ENCODE measurements at regions not wholly inside any gene's neighbourhood (a gene's known extent, or its start where the extent isn't known, plus 50 kb on each side); places are given as distances from the start of the nearest gene placed in this dataset.

GRCh38 chr9:108382310-108382709 is 473.5 kb downstream of the ACTL7B start:
- Histone ChIP-seq H3K4me3 (no peak overlapping the region), H3K27ac (no peak overlapping the region), H3K4me1 (no peaks in the 10 kb centered on the region), H3K9me3 (no peaks in the 10 kb centered on the region), H3K36me3 (no peaks in the 10 kb centered on the region), H3K27me3 (no peaks in the 10 kb centered on the region)
- 84 to 87% methylated on average over 6 of the region's 6 CpGs for WGBS, 2 donors
- no peak for DNase-seq
- intact Hi-C loops (cut with DNase I), result no loop called here
- TF ChIP-seq POLR2A (IDR thresholded peaks at IDR 0.05) (no peak), EP300 (IDR thresholded peaks at IDR 0.05) (no peak), POLR2AphosphoS5 (IDR thresholded peaks at IDR 0.05) (no peak), CTCF (IDR thresholded peaks at IDR 0.05) (no peak)

GRCh38 chr9:108377881-108378280 is 477.9 kb downstream of the ACTL7B start:
- TF ChIP-seq CTCF (IDR thresholded peaks at IDR 0.05), result no peak
- no peak for TF ChIP-seq POLR2A (IDR thresholded peaks at IDR 0.05)
- no peak for TF ChIP-seq POLR2AphosphoS5 (IDR thresholded peaks at IDR 0.05)
- TF ChIP-seq EP300 (IDR thresholded peaks at IDR 0.05), result no peak
- H3K36me3 ChIP-seq, result no peaks in the 10 kb centered on the region
- H3K4me3 ChIP-seq, result no peak overlapping the region
- H3K27ac ChIP-seq, result no peak overlapping the region
- no peak for DNase-seq
- intact Hi-C loops (cut with DNase I), result no loop called here
- H3K9me3 ChIP-seq, result no peaks in the 10 kb centered on the region
- 96 to 97% methylated on average over 2 of the region's 2 CpGs for WGBS, 2 donors
- no peaks in the 10 kb centered on the region for H3K4me1 ChIP-seq
- H3K27me3 ChIP-seq, result no peaks in the 10 kb centered on the region

DNA sequence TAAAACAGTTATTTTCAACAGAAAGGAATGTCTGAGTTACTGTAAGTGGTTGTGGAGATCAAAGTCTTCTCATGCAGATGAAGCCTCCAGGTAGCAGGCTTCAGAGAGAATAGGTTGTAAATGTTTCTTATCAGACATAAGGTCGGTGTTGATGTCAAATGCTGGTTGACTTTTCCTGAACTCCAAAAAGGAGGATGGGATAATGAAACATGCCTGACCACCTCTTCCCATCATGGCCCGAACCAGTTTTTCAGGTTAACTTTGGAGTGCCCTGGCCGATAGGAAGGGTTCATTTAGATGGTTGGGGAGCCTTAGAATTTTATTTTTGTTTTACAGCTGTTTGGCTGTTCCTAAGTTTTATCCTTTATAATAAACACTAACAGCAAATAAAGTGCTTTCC is 478.4 kb downstream of the ACTL7B start:
- no peak overlapping the region for H3K4me3 ChIP-seq
- H3K27ac ChIP-seq, result no peak overlapping the region
- H3K9me3 ChIP-seq, result peaks cover 0 to 5% (median 0%) of the 10 kb centered on the region in 4 donors
- 26 to 64% methylated on average over 3 of the region's 3 CpGs for WGBS, 2 donors
- DNase-seq, result no peak
- H3K27me3 ChIP-seq, result no peaks in the 10 kb centered on the region
- intact Hi-C loops (cut with DNase I), result no loop called here
- no peaks in the 10 kb centered on the region for H3K4me1 ChIP-seq
- no peak for TF ChIP-seq EP300 (IDR thresholded peaks at IDR 0.05)
- TF ChIP-seq POLR2AphosphoS5 (IDR thresholded peaks at IDR 0.05), result no peak
- no peak for TF ChIP-seq CTCF (IDR thresholded peaks at IDR 0.05)
- no peak for TF ChIP-seq POLR2A (IDR thresholded peaks at IDR 0.05)
- no peaks in the 10 kb centered on the region for H3K36me3 ChIP-seq

DNA sequence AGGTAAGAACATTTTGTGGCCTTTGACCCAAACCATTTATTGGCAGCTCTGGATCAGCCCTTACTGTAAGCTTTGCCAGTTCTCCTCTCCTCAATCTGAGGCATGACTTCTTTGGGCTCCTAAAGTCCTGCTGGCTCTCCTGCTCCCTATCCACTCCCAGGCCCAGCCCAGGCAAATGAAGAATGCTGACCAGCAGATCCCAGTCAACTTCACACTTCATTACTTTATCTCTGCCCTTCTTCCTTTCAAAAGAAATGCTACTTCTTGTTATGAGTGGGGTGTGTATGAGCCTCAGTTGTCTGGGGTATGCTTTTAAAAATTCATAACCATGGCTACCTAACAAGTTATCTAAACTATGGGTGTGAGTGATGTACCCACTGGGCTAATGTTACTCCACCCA is 479.6 kb downstream of the ACTL7B start:
- Histone ChIP-seq H3K27ac (no peak overlapping the region), H3K4me3 (no peak overlapping the region), H3K4me1 (no peaks in the 10 kb centered on the region), H3K36me3 (no peaks in the 10 kb centered on the region), H3K27me3 (no peaks in the 10 kb centered on the region), H3K9me3 (peaks cover 0 to 5% (median 0%) of the 10 kb centered on the region in 4 donors)
- DNase-seq, result no peak
- TF ChIP-seq EP300 (IDR thresholded peaks at IDR 0.05) (no peak), POLR2AphosphoS5 (IDR thresholded peaks at IDR 0.05) (no peak), POLR2A (IDR thresholded peaks at IDR 0.05) (no peak), CTCF (IDR thresholded peaks at IDR 0.05) (no peak)
- intact Hi-C loops (cut with DNase I), result no loop called here

DNA sequence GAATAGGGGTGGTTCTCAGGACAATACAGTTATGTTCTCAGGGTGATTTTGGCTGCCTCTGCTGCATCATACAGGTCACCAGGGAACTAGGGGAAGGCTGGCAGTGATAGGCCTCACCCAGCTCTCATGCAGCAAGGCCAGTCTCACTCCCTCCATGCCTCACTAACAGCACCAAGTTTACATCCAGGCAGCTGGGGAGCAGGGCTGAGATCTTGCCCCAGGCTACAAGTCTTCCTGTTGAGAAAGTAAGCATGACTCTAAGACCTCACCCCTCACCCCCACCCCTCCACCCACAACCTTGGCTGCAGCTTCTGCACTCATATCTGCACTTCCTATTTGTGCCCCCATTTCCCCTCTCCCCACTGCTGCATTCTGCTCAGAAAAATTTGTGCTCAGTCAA is 481.2 kb downstream of the ACTL7B start:
- H3K36me3 ChIP-seq, result no peaks in the 10 kb centered on the region
- H3K4me1 ChIP-seq, result no peaks in the 10 kb centered on the region
- intact Hi-C loops (cut with DNase I), result no loop called here
- H3K9me3 ChIP-seq, result peaks cover 0 to 5% (median 0%) of the 10 kb centered on the region in 4 donors
- no peak overlapping the region for H3K4me3 ChIP-seq
- H3K27ac ChIP-seq, result no peak overlapping the region
- TF ChIP-seq POLR2AphosphoS5 (IDR thresholded peaks at IDR 0.05), result no peak
- TF ChIP-seq CTCF (IDR thresholded peaks at IDR 0.05), result no peak
- no peak for TF ChIP-seq EP300 (IDR thresholded peaks at IDR 0.05)
- no peak for TF ChIP-seq POLR2A (IDR thresholded peaks at IDR 0.05)
- H3K27me3 ChIP-seq, result no peaks in the 10 kb centered on the region
- DNase-seq, result no peak
